ENCODE measurements at regions not wholly inside any gene's neighbourhood (a gene's known extent, or its start where the extent isn't known, plus 50 kb on each side); places are given as distances from the start of the nearest gene placed in this dataset.

GRCh38 chr5:91282210-91282609 is 100.9 kb downstream of the ARRDC3 start:
- CTCF ChIA-PET: interaction anchor here (4.3 kb wide), 1 partner anchor 102 kb away, joined by 24 read pairs; the partner anchor contains the start of gene ARRDC3
- peaks cover 1% of the 10 kb centered on the region; the same call in 1 of the 3 replicates for H3K9me3 ChIP-seq
- H3K4me1 ChIP-seq: peaks cover 45% of the 10 kb centered on the region
- DNase-seq (ENCODE audit: low read depth in 1 of 2, low spot score in 1 of 2): no peak
- H3K27ac ChIP-seq: peak overlapping the region in 1 of 2 experiments; percentile 94; a peak in 4 of 6 replicates
- no peak overlapping the region for H3K4me3 ChIP-seq
- no peak for FAIRE-seq
- TF ChIP-seq SMC3 (IDR thresholded peaks at IDR 0.05) (no peak), PBX3 (IDR thresholded peaks at IDR 0.05) (no peak), POLR2A (IDR thresholded peaks at IDR 0.05; ENCODE audit: low read length) (no peak), FOSB (CRISPR knock-in tag; IDR thresholded peaks at IDR 0.05) (no peak), POLR2AphosphoS2 (conservative IDR thresholded peaks at IDR 0.05; ENCODE audit: low read length) (no peak), MAFK (IDR thresholded peaks at IDR 0.05; ENCODE audit: partially characterized antibody) (no peak), KDM1A (IDR thresholded peaks at IDR 0.05; ENCODE audit: low read depth) (no peak), MYC (IDR thresholded peaks at IDR 0.05; ENCODE audit: borderline replicate concordance, low read length) (no peak), HMGXB4 (CRISPR knock-in tag; IDR thresholded peaks at IDR 0.05; ENCODE audit: borderline replicate concordance) (no peak), JUNB (IDR thresholded peaks at IDR 0.05) (no peak), NR3C1 (IDR thresholded peaks at IDR 0.05) (no peak)
- TF ChIP-seq, protein P1, sequence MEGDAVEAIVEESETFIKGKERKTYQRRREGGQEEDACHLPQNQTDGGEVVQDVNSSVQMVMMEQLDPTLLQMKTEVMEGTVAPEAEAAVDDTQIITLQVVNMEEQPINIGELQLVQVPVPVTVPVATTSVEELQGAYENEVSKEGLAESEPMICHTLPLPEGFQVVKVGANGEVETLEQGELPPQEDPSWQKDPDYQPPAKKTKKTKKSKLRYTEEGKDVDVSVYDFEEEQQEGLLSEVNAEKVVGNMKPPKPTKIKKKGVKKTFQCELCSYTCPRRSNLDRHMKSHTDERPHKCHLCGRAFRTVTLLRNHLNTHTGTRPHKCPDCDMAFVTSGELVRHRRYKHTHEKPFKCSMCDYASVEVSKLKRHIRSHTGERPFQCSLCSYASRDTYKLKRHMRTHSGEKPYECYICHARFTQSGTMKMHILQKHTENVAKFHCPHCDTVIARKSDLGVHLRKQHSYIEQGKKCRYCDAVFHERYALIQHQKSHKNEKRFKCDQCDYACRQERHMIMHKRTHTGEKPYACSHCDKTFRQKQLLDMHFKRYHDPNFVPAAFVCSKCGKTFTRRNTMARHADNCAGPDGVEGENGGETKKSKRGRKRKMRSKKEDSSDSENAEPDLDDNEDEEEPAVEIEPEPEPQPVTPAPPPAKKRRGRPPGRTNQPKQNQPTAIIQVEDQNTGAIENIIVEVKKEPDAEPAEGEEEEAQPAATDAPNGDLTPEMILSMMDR (IDR thresholded peaks at IDR 0.05): no peak
- POLR2A ChIA-PET: interaction anchor here (0.7 to 4.2 kb wide), 3 partner anchors 30 to 103 kb away, joined by 3 to 50 read pairs (median 5); partner anchors contain the start of gene ARRDC3
- H3K4me2 ChIP-seq: no peak overlapping the region
- no peak for ATAC-seq
- WGBS (ENCODE audit: missing lambda C conversion rate): 91% methylated on average over 7 of the region's 7 CpGs

- peaks cover 49% of the 10 kb centered on the region for H3K4me1 ChIP-seq
- H3K9me3 ChIP-seq: no peaks in the 10 kb centered on the region
- WGBS (ENCODE audit: missing lambda C conversion rate): 38% methylated on average over 5 of the region's 5 CpGs
- ChIA-PET POLR2A (interaction anchor here (1.0 to 4.2 kb wide), 8 partner anchors 31 to 104 kb away, joined by 3 to 67 read pairs (median 10); partner anchors contain the start of gene ARRDC3), CTCF (interaction anchor here (0.8 to 4.3 kb wide), 7 partner anchors 32 to 415 kb away, joined by 3 to 24 read pairs (median 4); partner anchors contain the start of gene ARRDC3)
- H3K4me2 ChIP-seq: peak overlapping the region; percentile 82
- DNase-seq (ENCODE audit: low read depth in 1 of 2, low spot score in 1 of 2) (peak in 1 of 2 experiments; percentile 46), FAIRE-seq (no peak), ATAC-seq (no peak)
- TF ChIP-seq MAFK (IDR thresholded peaks at IDR 0.05; ENCODE audit: partially characterized antibody) (peak; percentile 12), SMC3 (IDR thresholded peaks at IDR 0.05) (no peak), BHLHE40 (IDR thresholded peaks at IDR 0.05; ENCODE audit: low read depth, low read length) (no peak), MAZ (IDR thresholded peaks at IDR 0.05; ENCODE audit: borderline replicate concordance, low read depth, low read length) (no peak), FOSL2 (IDR thresholded peaks at IDR 0.05) (no peak), FOSL2 (CRISPR knock-in tag; IDR thresholded peaks at IDR 0.05) (peak; percentile 41; the same call in 1 of the 2 replicates), POLR2AphosphoS2 (conservative IDR thresholded peaks at IDR 0.05; ENCODE audit: low read length) (no peak)
- peak overlapping the region; percentile 94 for H3K27ac ChIP-seq
- no peak overlapping the region; the same call in 2 of the 3 replicates for H3K4me3 ChIP-seq
Measured at GRCh38 chr5:91281401-91281800, 101.7 kb downstream of the ARRDC3 start.

- DNase-seq (ENCODE audit: low read depth in 1 of 2, low spot score in 1 of 2) (peak; percentile 95 to 97), FAIRE-seq (peak; percentile 7), ATAC-seq (peak; percentile 95)
- H3K27ac ChIP-seq: peak overlapping the region; percentile 94
- peak overlapping the region; percentile 82 for H3K4me2 ChIP-seq
- 2% methylated on average over 26 of the region's 50 CpGs for WGBS (ENCODE audit: missing lambda C conversion rate)
- POLR2A ChIA-PET: interaction anchor here (0.6 to 4.2 kb wide), 22 partner anchors 10 to 392 kb away, joined by 3 to 67 read pairs (median 6); partner anchors contain the start of gene ARRDC3
- H3K9me3 ChIP-seq: no peaks in the 10 kb centered on the region
- peak overlapping the region; percentile 50 for H3K4me3 ChIP-seq
- peaks cover 49% of the 10 kb centered on the region for H3K4me1 ChIP-seq
- CTCF ChIA-PET: interaction anchor here (0.5 to 4.3 kb wide), 18 partner anchors 11 to 415 kb away, joined by 3 to 24 read pairs (median 3); partner anchors contain the start of gene ARRDC3
- TF ChIP-seq ZC3H11A (IDR thresholded peaks at IDR 0.05) (no peak), EHF (CRISPR knock-in tag; IDR thresholded peaks at IDR 0.05) (peak; percentile 92), BHLHE40 (IDR thresholded peaks at IDR 0.05; ENCODE audit: low read depth, low read length) (0 out of 2 replicates have a peak, but pooled peaks have one; percentile 9), POLR2A (IDR thresholded peaks at IDR 0.05; ENCODE audit: low read length) (peak; percentile 37; the same call in 1 of the 2 replicates), HOXB13 (CRISPR knock-in tag; IDR thresholded peaks at IDR 0.05; ENCODE audit: low read depth) (peak; percentile 97), HDAC2 (IDR thresholded peaks at IDR 0.05) (no peak), RNF2 (IDR thresholded peaks at IDR 0.05; ENCODE audit: borderline replicate concordance, low read depth) (no peak), FOSL2 (IDR thresholded peaks at IDR 0.05) (peak; percentile 99), FOSL2 (CRISPR knock-in tag; IDR thresholded peaks at IDR 0.05) (peak; percentile 100), JUN (IDR thresholded peaks at IDR 0.05) (peak; percentile 91 to 97), MAX (IDR thresholded peaks at IDR 0.05) (peak; percentile 94), E2F6 (IDR thresholded peaks at IDR 0.05; ENCODE audit: borderline replicate concordance, low read depth) (peak; percentile 61; the same call in 1 of the 2 replicates), ZNF302 (CRISPR knock-in tag; IDR thresholded peaks at IDR 0.05) (peak; percentile 94), SREBF2 (IDR thresholded peaks at IDR 0.05) (no peak), MYC (IDR thresholded peaks at IDR 0.05; ENCODE audit: borderline replicate concordance, low read length) (peak; percentile 61; the same call in 1 of the 2 replicates)
Measured at GRCh38 chr5:91280362-91281269, 102.5 kb downstream of the ARRDC3 start.
